HG03280 (cell line): ENCODE measurements at regions not wholly inside any gene's neighbourhood (a gene's known extent, or its start where the extent isn't known, plus 50 kb on each side); places are given as distances from the start of the nearest gene placed in this dataset.
A peak's percentile ranks its signal among the peaks of the same experiment; 100 is the strongest.

Experiments used
- ATAC-seq: cut with Tn5 transposase; IDR thresholded peaks from one replicate; pipeline ENCODE4 v1.9.1; 2021; ENCODE audit warnings: mild to moderate bottlenecking, moderate library complexity; ENCODE audit not compliant: unreplicated experiment

- ATAC-seq = no peak
Measured at GRCh38 chr9:108311745-108312144, 544.0 kb downstream of the ACTL7B start.

- no peak for ATAC-seq
Measured at GRCh38 chr9:108310202-108310601, 545.6 kb downstream of the ACTL7B start.

GRCh38 chr9:108300306-108301287 lies 555.2 kb downstream of the ACTL7B start:
- ATAC-seq = no peak

- no peak for ATAC-seq
Measured at GRCh38 chr9:108297073-108297472, 558.7 kb downstream of the ACTL7B start.

- no peak for ATAC-seq
Measured at GRCh38 chr9:108296056-108296455, 559.7 kb downstream of the ACTL7B start.

GRCh38 chr9:108291586-108291932 lies 564.2 kb downstream of the ACTL7B start:
- ATAC-seq = no peak

- no peak for ATAC-seq
Measured at GRCh38 chr9:108290839-108291585, 564.8 kb downstream of the ACTL7B start.

GRCh38 chr9:108286638-108287206 lies 569.1 kb downstream of the ACTL7B start:
- no peak for ATAC-seq

- ATAC-seq = no peak
Measured at GRCh38 chr9:108283696-108284095, 572.1 kb downstream of the ACTL7B start.

- no peak for ATAC-seq
Measured at GRCh38 chr9:108282872-108283271, 572.9 kb downstream of the ACTL7B start.

- no peak for ATAC-seq
Measured at GRCh38 chr9:108281696-108282095, 574.1 kb downstream of the ACTL7B start.

- ATAC-seq = no peak
Measured at GRCh38 chr9:108278341-108278740, 577.4 kb downstream of the ACTL7B start.

GRCh38 chr9:108277216-108277615 lies 578.6 kb downstream of the ACTL7B start:
- no peak for ATAC-seq

- no peak for ATAC-seq
Measured at GRCh38 chr9:108275906-108276305, 579.9 kb downstream of the ACTL7B start.

- no peak for ATAC-seq
Measured at GRCh38 chr9:108274971-108275370, 580.8 kb downstream of the ACTL7B start.

- no peak for ATAC-seq
Measured at GRCh38 chr9:108273988-108274387, 581.8 kb downstream of the ACTL7B start.

- no peak for ATAC-seq
Measured at GRCh38 chr9:108272349-108272899, 583.4 kb downstream of the ACTL7B start.

GRCh38 chr9:108271646-108272348 lies 584.0 kb downstream of the ACTL7B start:
- ATAC-seq = peak; percentile 45

- ATAC-seq = no peak
Measured at GRCh38 chr9:108271236-108271635, 584.5 kb downstream of the ACTL7B start.

GRCh38 chr9:108270561-108270960 lies 585.2 kb downstream of the ACTL7B start:
- no peak for ATAC-seq

GRCh38 chr9:108270051-108270450 lies 585.7 kb downstream of the ACTL7B start:
- no peak for ATAC-seq
